H1 (cell line): ENCODE measurements at regions not wholly inside any gene's neighbourhood (a gene's known extent, or its start where the extent isn't known, plus 50 kb on each side); places are given as distances from the start of the nearest gene placed in this dataset.

Experiments used
- CBX5 ChIP-seq: fragments of 300-800, 300-1000 bp; sonication (generic); IDR thresholded peaks from 2 replicates; pipeline ENCODE4 v1.7.1; 2016; ENCODE audit warnings: antibody characterized with exemption, low read length, low read depth
- CHD2 ChIP-seq: IDR thresholded peaks from 2 replicates; pipeline ENCODE4 v1.6.1; 2012; ENCODE audit warnings: low read length, improper control_type of control experiment
- CHD7 ChIP-seq: fragments of 300-600 bp; sonication (generic); IDR thresholded peaks from 2 replicates; pipeline ENCODE4 v1.7.1; 2012; ENCODE audit warnings: low read length, moderate library complexity, mild to moderate bottlenecking, inconsistent platforms; ENCODE audit not compliant: insufficient replicate concordance
- EGR1 ChIP-seq: IDR thresholded peaks from 2 replicates; pipeline ENCODE4 v1.6.1; 2011; ENCODE audit warnings: low read depth, low read length, borderline replicate concordance
- EZH2 ChIP-seq: fragments of 200-600 bp; sonication (generic); IDR thresholded peaks from 2 replicates; pipeline ENCODE4 v1.7.1; 2012; ENCODE audit warnings: low read depth, mild to moderate bottlenecking, moderate library complexity, low read length, inconsistent platforms; ENCODE audit not compliant: severe bottlenecking
- RXRA ChIP-seq: IDR thresholded peaks from 2 replicates; pipeline ENCODE4 v1.6.1; 2011; ENCODE audit warnings: low read depth, mild to moderate bottlenecking, low read length, moderate library complexity; ENCODE audit not compliant: insufficient read depth
- SIN3A ChIP-seq, 2 experiments: IDR thresholded peaks in 1 of 2; conservative IDR thresholded peaks in 1 of 2; 2 replicates each; pipeline ENCODE4 v1.6.1; 2011 to 2012; ENCODE audit warnings: low read length in 2 of 2, improper control_type of control experiment in 1 of 2, low read depth in 1 of 2, mild to moderate bottlenecking in 1 of 2
- TAF7 ChIP-seq: optimal IDR thresholded peaks from 2 replicates; pipeline ENCODE3; 2011; ENCODE audit warnings: low read depth, mild to moderate bottlenecking, inconsistent platforms, low read length, moderate library complexity, borderline replicate concordance
- TBP ChIP-seq: IDR thresholded peaks from 2 replicates; pipeline ENCODE4 v1.6.1; 2011; ENCODE audit warnings: low read depth, low read length, improper control_type of control experiment
- TF ChIP-seq, protein P1 (sequence below): IDR thresholded peaks from 2 replicates; pipeline ENCODE4 v1.6.1; 2011; ENCODE audit warnings: low read depth, mild to moderate bottlenecking, low read length; ENCODE audit not compliant: insufficient read depth

DNA sequence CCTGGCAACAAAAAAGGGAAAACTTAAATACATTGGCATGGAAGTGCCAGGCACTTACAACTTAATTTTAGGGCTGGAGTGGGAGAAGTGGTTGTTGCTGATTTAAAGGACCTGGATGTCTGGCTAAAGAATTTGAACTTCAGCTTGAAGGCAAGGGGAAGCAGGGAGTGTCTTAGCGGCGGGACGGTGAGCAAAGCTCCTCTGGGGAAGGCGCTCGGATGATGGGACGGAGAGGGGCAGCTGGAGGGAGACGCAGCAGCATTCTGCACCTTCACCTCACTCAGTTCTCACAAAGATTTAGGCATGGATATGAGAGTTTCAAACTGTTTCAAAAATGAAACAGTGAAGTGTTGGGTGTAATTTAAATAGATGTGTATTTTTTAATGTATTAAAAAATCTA is 967.1 kb downstream of the BRD1 start (continued):
- TF ChIP-seq CHD7 (no peak), EZH2 (no peak), TAF7 (no peak), RXRA (no peak), CHD2 (no peak), EGR1 (no peak), SIN3A (conservative IDR thresholded peaks at IDR 0.05 in 1 of 2, IDR thresholded peaks at IDR 0.05 in 1 of 2; ENCODE audit: low read depth in 1 of 2, low read length in 2 of 2) (no peak), CBX5 (no peak), TBP (no peak)
- TF ChIP-seq, protein P1, sequence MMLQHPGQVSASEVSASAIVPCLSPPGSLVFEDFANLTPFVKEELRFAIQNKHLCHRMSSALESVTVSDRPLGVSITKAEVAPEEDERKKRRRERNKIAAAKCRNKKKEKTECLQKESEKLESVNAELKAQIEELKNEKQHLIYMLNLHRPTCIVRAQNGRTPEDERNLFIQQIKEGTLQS, result no peak
